GM18520 (cell line): ENCODE measurements at regions not wholly inside any gene's neighbourhood (a gene's known extent, or its start where the extent isn't known, plus 50 kb on each side); places are given as distances from the start of the nearest gene placed in this dataset.
"Not testable (repeated sequence)": the region's sequence is repeated elsewhere in the genome, so short reads cannot be mapped to it uniquely, and the experiment has no call there.

Source experiments
- ATAC-seq: cut with Tn5 transposase; IDR thresholded peaks from one replicate; pipeline ENCODE4 v1.9.1; 2021; ENCODE audit not compliant: unreplicated experiment

DNA sequence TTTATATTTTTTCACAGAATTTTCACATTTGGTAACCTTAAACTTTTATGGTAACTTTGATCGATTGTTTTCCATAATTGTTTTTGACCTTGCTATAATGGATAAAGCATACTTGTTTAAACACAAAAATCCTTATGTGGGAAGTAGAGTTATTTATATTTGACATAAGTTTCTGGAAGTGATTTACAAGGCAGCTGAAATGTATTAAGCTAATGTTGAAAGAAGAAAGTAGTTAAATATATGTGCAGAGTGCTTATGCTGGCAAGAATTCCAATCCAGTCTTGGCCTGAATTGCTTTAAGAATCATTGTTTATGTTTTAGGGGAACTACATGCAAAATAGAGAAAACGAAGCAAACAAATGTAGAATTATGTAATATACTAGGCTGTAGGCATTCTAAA lies 763.6 kb downstream of the TAF11L14 start:
- no peak for ATAC-seq

- ATAC-seq, result not testable (repeated sequence)
These were observed 765.4 kb downstream of the TAF11L14 start for GRCh38 chr5:18399461-18400327.

- no peak for ATAC-seq
These were observed 768.9 kb downstream of the TAF11L14 start for GRCh38 chr5:18403141-18403540.

DNA sequence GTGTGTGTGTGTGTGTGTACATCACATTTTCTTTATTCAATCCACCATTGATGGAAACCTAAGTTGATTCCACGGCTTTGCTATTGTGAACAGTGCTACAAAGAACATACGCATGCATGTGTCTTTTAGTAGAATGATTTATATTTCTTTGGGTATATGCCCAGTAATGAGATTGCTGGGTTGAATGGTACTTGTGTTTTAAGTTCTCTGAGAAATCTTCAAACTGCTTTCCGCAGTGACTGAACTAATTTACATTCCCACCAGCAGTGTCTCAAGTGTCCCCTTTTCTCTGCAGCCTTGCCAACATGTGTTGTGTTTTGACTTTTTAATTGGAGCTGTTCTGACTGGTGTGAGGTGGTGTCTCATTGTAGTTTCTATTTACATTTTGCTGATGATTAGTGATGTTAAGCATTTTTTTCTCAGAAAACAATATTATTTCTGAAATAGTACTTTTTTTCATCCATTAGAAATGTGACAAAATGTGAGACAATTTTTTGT lies 769.7 kb downstream of the TAF11L14 start:
- no peak for ATAC-seq

DNA sequence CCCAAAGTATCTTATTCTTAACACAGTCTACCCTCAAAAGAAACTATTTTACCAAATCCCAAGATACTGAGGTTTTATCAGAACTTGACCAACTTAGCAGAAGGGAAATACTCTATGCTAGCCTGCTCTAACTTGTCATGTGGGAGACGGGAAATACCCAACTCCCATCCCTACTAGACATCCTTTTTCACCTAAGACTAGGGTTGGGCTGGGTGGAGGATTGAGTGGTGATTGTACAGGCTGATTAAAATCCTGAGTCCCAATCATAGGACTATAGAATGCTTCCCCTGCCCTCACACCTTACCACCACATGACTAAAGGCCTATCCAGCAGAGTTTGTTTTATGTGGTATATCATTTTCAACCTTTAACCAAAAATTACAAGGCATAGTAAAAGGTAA lies 786.5 kb downstream of the TAF11L14 start:
- no peak for ATAC-seq

GRCh38 chr5:18433336-18433735 lies 799.1 kb downstream of the TAF11L14 start:
- no peak for ATAC-seq

DNA sequence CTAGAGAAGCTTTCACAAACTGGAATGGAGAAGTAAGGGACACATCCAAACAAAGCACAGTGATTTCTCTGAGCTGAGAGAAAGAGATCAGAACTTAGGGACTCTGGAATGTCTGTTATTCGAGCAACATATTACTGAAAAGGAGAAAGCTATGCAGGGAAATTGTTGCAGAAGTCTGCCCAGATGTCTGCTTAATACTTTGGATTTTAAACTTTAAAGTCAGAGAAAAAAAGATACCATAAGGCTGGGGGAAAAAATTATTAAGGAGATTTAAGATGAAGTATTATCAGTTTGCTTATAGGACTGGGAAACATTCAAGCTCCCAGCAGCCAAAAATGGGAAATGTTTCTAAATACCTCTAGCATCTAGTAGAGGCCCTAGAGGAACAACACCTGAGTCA lies 803.9 kb downstream of the TAF11L14 start:
- ATAC-seq, result no peak

DNA sequence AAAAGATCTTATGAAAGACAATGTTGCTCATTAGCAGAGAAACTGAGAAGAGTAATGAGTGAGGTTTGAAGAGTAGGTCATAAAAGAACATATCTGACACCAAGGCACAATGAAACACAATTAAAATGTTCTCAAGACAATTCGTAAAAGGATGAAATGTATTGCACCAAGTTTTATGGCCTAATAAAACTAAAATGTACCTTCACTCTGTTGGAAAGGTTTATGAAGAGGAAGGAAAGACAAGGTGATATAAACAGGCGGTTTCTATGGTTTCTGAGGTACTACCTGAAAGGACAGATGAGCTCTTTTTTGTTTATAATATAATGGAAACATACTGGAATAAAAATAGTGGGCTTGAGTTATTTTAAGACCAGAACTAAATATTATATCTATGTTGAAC lies 821.3 kb downstream of the TAF11L14 start:
- ATAC-seq, result no peak

DNA sequence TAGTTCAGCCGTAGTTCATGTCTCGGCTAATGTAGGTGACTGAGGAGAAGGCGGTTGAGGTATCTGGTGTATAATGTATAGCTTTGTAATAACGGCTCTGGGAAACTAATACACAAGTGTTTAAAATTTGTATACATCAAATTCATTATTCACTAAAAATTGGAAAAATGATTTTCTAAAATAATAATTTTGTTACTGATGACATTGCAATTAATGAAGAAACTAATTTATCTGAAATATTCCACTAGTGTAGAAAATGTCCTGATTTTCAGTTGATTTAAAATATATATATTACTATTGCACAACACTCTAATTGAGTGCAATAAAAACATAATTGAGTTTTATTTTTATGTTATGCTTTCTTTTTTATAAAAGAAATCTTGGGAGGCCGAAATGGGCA lies 823.0 kb downstream of the TAF11L14 start:
- ATAC-seq, result no peak

DNA sequence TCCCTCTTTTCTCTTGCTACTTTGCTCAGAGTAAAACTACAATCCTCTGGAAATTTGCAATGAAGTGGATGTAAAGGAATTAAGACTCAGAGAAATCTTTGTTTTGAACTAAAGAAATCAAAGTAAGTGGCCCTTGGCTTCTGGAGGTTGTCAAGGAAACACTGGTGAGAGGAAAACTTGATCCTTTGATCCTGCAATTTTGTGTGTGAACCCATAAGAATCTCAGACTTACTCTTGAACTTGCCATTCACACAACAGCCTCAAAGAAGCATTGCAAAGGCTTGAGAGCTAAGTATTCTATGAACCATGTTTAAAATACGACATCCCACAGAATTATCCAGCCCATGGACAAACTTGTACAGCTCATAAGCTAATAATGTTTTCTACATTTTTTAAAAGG lies 827.5 kb downstream of the TAF11L14 start:
- ATAC-seq, result no peak

GRCh38 chr5:18465833-18466681 lies 831.8 kb downstream of the TAF11L14 start:
- ATAC-seq, result no peak

- ATAC-seq, result no peak
These were observed 832.5 kb downstream of the TAF11L14 start for GRCh38 chr5:18466731-18467130.

DNA sequence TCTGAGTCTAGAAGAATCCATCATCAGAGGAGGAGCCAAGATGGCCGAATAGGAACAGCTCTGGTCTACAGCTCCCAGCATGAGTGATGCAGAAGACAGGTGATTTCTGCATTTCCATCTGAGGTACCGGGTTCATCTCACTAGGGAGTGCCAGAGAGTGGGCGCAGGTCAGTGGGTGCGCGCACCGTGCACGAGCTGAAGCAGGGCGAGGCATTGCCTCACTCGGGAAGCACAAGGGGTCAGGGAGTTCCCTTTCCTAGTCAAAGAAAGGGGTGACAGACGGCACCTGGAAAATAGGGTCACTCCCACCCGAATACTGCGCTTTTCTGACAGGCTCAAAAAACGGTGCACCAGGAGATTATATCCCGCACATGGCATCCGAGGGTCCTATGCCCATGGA lies 837.5 kb downstream of the TAF11L14 start:
- ATAC-seq, result not testable (repeated sequence)

DNA sequence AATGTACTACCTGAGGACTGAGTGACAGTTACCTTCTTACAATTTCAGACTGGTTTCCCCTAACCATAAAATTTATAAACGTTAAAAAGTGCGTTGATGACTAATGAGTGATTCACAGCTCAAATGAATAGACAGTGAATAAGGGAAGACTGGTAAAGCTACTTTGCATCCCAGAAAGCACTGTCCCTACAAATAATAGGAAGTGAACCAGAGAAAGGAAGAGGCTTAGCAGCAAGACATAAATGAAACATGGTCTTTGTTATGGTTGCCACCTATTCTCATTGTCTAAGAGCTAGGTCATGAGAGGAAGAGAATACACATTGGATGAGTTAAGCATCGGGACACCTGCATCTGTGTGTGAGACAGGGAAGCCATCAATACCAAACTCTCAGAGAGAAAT lies 849.2 kb downstream of the TAF11L14 start:
- no peak for ATAC-seq

- ATAC-seq, result no peak
These were observed 853.7 kb downstream of the TAF11L14 start for GRCh38 chr5:18487928-18488480.

DNA sequence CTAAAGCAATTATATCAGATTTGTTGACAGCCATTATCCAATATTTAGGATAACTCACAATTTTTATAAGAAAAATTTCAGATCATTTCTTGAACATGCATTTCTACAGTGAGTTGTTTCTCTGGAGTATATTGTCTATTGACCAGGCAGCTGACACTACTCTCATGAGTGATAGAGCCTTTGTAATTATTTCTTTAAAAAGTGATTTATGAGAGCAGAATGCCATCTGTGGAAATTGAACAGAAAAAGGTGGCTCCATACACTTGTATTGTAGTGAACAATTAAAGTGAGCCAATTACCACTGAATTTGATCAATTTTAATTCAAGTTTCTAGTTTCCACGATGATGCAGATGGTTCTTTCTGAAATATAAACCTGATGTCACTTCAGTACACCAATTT lies 855.4 kb downstream of the TAF11L14 start:
- no peak for ATAC-seq

GRCh38 chr5:18491349-18491748 lies 857.1 kb downstream of the TAF11L14 start:
- no peak for ATAC-seq

GRCh38 chr5:18495157-18495556 lies 860.9 kb downstream of the TAF11L14 start:
- no peak for ATAC-seq

- no peak for ATAC-seq
These were observed 861.8 kb downstream of the TAF11L14 start for GRCh38 chr5:18496041-18496440.

DNA sequence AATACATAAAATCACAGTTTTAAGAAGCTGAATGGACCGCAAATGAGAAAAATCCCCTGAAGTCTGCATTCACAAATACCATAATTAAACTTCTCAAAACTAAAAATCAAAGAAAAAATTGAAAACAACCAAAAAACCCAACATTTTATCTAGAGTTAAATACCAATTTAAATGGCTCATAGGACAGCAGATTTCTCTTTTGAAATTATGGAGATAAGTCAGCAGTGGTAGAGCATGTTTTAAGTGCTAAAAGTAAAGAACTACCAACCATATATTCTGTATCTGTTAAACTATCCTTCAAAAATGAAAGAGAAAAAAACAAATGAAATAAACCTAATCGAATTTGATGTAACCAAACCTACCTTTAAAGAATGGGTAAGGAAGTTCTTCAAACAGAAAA lies 862.8 kb downstream of the TAF11L14 start:
- ATAC-seq, result no peak

- no peak for ATAC-seq
These were observed 869.6 kb downstream of the TAF11L14 start for GRCh38 chr5:18503797-18504328.
